Trophoblast cell (in vitro differentiated cells and primary cell): ENCODE measurements at regions not wholly inside any gene's neighbourhood (a gene's known extent, or its start where the extent isn't known, plus 50 kb on each side); places are given as distances from the start of the nearest gene placed in this dataset.

Experiments used
- DNase-seq, 2 donors: peaks; one replicate each; pipeline ENCODE4 v3.0.0-alpha.2; 2016
- H2AFZ ChIP-seq: 2 replicates; pipeline ENCODE4 v1.6.1; 2013; ENCODE audit warnings: low read length, moderate library complexity, mild to moderate bottlenecking; ENCODE audit not compliant: insufficient read depth, poor library complexity
- H2AK5ac ChIP-seq: 2 replicates; pipeline ENCODE4 v1.6.1; 2013; ENCODE audit warnings: mild to moderate bottlenecking, low read length
- H2BK120ac ChIP-seq: 2 replicates; pipeline ENCODE4 v1.6.1; 2013; ENCODE audit warnings: low read length, mild to moderate bottlenecking, moderate library complexity; ENCODE audit not compliant: insufficient read depth, poor library complexity
- H2BK12ac ChIP-seq: 2 replicates; pipeline ENCODE4 v1.6.1; 2013; ENCODE audit warnings: mild to moderate bottlenecking, low read length, moderate library complexity
- H2BK5ac ChIP-seq: 2 replicates; pipeline ENCODE4 v1.6.1; 2013; ENCODE audit warnings: low read length, low read depth, moderate library complexity, mild to moderate bottlenecking; ENCODE audit not compliant: poor library complexity
- H3K14ac ChIP-seq: 2 replicates; pipeline ENCODE4 v1.6.1; 2013; ENCODE audit warnings: mild to moderate bottlenecking, low read length
- H3K18ac ChIP-seq: 2 replicates; pipeline ENCODE4 v1.6.1; 2013; ENCODE audit warnings: mild to moderate bottlenecking, low read length
- H3K23ac ChIP-seq: 2 replicates; pipeline ENCODE4 v1.6.1; 2013; ENCODE audit warnings: low read length
- H3K27ac ChIP-seq: 2 replicates; pipeline ENCODE4 v1.5.1; 2013; ENCODE audit warnings: low read depth, mild to moderate bottlenecking, inconsistent platforms, low read length, moderate library complexity
- H3K27me3 ChIP-seq: 2 replicates; pipeline ENCODE4 v1.6.1; 2013; ENCODE audit warnings: inconsistent platforms, mild to moderate bottlenecking, low read length, moderate library complexity; ENCODE audit not compliant: insufficient read depth
- H3K36me3 ChIP-seq, 2 experiments: 1 replicate in 1 of 2; 2 replicates in 1 of 2; pipeline ENCODE4 v1.6.1; 2013; ENCODE audit warnings: low read length in 2 of 2, mild to moderate bottlenecking in 2 of 2, moderate library complexity in 1 of 2; ENCODE audit not compliant: insufficient read depth in 2 of 2, control insufficient read depth in 1 of 2
- H3K4ac ChIP-seq: 2 replicates; pipeline ENCODE4 v1.6.1; 2013; ENCODE audit warnings: low read depth, mild to moderate bottlenecking, low read length, moderate library complexity
- H3K4me1 ChIP-seq, 2 experiments: 1 replicate in 1 of 2; 2 replicates in 1 of 2; pipeline ENCODE4 v1.6.1; 2013; ENCODE audit warnings: low read length in 2 of 2, mild to moderate bottlenecking in 2 of 2, moderate library complexity in 1 of 2; ENCODE audit not compliant: insufficient read depth in 2 of 2, control insufficient read depth in 1 of 2
- H3K4me2 ChIP-seq: 2 replicates; pipeline ENCODE4 v1.6.1; 2013; ENCODE audit warnings: inconsistent platforms, mild to moderate bottlenecking, low read length, moderate library complexity
- H3K4me3 ChIP-seq: 2 replicates; pipeline ENCODE4 v1.5.1; 2013; ENCODE audit warnings: mild to moderate bottlenecking, low read depth, low read length, inconsistent platforms
- H3K79me1 ChIP-seq: one replicate; pipeline ENCODE4 v1.6.1; 2013; ENCODE audit warnings: low read length
- H3K79me2 ChIP-seq: 2 replicates; pipeline ENCODE4 v1.6.1; 2013; ENCODE audit warnings: low read length, mild to moderate bottlenecking; ENCODE audit not compliant: control insufficient read depth, insufficient read depth, poor library complexity
- H3K9ac ChIP-seq: 2 replicates; pipeline ENCODE4 v1.6.1; 2013; ENCODE audit warnings: mild to moderate bottlenecking, low read length
- H3K9me3 ChIP-seq: 2 replicates; pipeline ENCODE4 v1.6.1; 2013; ENCODE audit warnings: low read depth, mild to moderate bottlenecking, control low read depth, inconsistent platforms, low read length; ENCODE audit not compliant: insufficient read depth
- H4K12ac ChIP-seq: 2 replicates; pipeline ENCODE4 v1.6.1; 2013; ENCODE audit warnings: low read depth, mild to moderate bottlenecking, low read length, moderate library complexity
- H4K8ac ChIP-seq: 2 replicates; pipeline ENCODE4 v1.6.1; 2013; ENCODE audit warnings: low read depth, mild to moderate bottlenecking, low read length, moderate library complexity
- H4K91ac ChIP-seq: one replicate; pipeline ENCODE4 v1.6.1; 2013; ENCODE audit warnings: low read depth, mild to moderate bottlenecking, low read length, moderate library complexity
- WGBS: extraction: QIAGEN DNeasy Blood & Tissue Kit; methylation state at CpG from one replicate; pipeline ENCODE4 v1.1.7; 2013; ENCODE audit warnings: missing lambda C conversion rate; ENCODE audit not compliant: insufficient read length, insufficient coverage; ENCODE audit errors: extremely low coverage; 5-methylcytosine and 5-hydroxymethylcytosine counted together

DNA sequence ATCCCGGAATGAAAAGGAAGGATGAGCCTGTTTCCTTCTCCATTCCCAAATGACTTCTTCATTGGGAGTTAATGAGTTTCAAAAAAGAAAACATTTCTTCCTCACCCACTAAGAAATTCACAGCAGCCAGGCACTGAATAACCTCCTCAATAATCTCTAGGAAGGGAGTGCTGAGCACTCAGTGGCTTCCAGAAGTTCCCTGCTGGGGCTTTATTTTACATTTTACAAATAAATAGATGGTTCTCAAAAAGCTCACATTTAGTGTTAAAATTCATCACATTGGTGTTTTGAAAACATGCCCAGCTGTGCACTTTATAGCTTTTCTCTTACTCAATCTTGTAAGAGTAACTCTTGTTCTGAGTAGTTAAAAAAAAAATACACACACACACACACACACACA lies 148.9 kb upstream of the PFKP start:
- Histone ChIP-seq H3K23ac (no peak overlapping the region), H3K14ac (no peak overlapping the region)

DNA sequence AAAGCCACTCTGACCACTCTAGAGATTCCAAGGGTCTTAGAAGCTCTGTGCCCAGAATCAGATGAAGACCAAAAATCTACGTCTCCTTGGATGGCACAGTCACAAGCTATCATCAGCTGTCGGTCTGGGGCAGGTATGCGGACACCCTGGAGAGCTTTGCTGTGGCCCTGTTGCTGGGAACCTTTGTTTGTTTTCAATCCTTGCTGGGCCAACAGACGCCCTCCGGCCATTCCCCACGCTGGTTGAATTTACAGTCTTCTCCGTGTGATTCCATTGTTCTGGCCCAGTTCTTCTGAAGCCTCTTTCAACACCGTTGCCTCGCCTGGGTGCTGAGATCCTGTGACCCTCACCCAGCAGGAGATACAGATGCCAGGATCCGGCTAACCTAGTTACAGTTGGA lies 149.4 kb upstream of the PFKP start:
- no peak overlapping the region for H3K18ac ChIP-seq
- H2AK5ac ChIP-seq: no peak overlapping the region
- no peak overlapping the region for H3K4ac ChIP-seq
- no peak overlapping the region for H2AFZ ChIP-seq
- no peaks in the 10 kb centered on the region for H3K27me3 ChIP-seq
- no peak overlapping the region for H3K23ac ChIP-seq
- H2BK120ac ChIP-seq: no peak overlapping the region
- WGBS: no CpG with 5 or more reads among the region's 10 CpGs
- no peak overlapping the region for H2BK5ac ChIP-seq
- H3K4me3 ChIP-seq: no peak overlapping the region
- no peak overlapping the region for H3K4me2 ChIP-seq
- H3K79me1 ChIP-seq: no peaks in the 10 kb centered on the region
- no peak overlapping the region for H3K14ac ChIP-seq
- no peak overlapping the region for H4K8ac ChIP-seq
- H4K12ac ChIP-seq: no peak overlapping the region
- no peaks in the 10 kb centered on the region for H3K79me2 ChIP-seq
- H3K9ac ChIP-seq: no peak overlapping the region
- DNase-seq: peak; percentile 27 to 62
- peaks cover 5% of the 10 kb centered on the region for H3K9me3 ChIP-seq
- H3K4me1 ChIP-seq: peaks cover 0 to 4% of the 10 kb centered on the region in 2 experiments
- no peak overlapping the region for H2BK12ac ChIP-seq
- no peaks in the 10 kb centered on the region for H3K36me3 ChIP-seq
- no peak overlapping the region for H4K91ac ChIP-seq
- no peak overlapping the region for H3K27ac ChIP-seq

More for the DNA sequence above, 148.9 kb upstream of the PFKP start:
- no peak overlapping the region for H4K12ac ChIP-seq
- H3K27ac ChIP-seq: no peak overlapping the region
- H3K9me3 ChIP-seq: peaks cover 5% of the 10 kb centered on the region
- H3K9ac ChIP-seq: no peak overlapping the region
- peaks cover 0 to 4% of the 10 kb centered on the region in 2 experiments for H3K4me1 ChIP-seq
- H3K4me2 ChIP-seq: no peak overlapping the region
- no peaks in the 10 kb centered on the region for H3K79me2 ChIP-seq
- no peak for DNase-seq
- no peaks in the 10 kb centered on the region for H3K27me3 ChIP-seq
- no peak overlapping the region for H2BK5ac ChIP-seq
- H3K4ac ChIP-seq: no peak overlapping the region
- no peak overlapping the region for H4K91ac ChIP-seq
- no peak overlapping the region for H2BK120ac ChIP-seq
- H4K8ac ChIP-seq: no peak overlapping the region
- H2AK5ac ChIP-seq: no peak overlapping the region
- H2BK12ac ChIP-seq: no peak overlapping the region
- no peak overlapping the region for H3K18ac ChIP-seq
- no peaks in the 10 kb centered on the region for H3K79me1 ChIP-seq
- no CpG with 5 or more reads among the region's 1 CpG for WGBS
- no peak overlapping the region for H2AFZ ChIP-seq
- H3K36me3 ChIP-seq: no peaks in the 10 kb centered on the region
- H3K4me3 ChIP-seq: no peak overlapping the region

DNA sequence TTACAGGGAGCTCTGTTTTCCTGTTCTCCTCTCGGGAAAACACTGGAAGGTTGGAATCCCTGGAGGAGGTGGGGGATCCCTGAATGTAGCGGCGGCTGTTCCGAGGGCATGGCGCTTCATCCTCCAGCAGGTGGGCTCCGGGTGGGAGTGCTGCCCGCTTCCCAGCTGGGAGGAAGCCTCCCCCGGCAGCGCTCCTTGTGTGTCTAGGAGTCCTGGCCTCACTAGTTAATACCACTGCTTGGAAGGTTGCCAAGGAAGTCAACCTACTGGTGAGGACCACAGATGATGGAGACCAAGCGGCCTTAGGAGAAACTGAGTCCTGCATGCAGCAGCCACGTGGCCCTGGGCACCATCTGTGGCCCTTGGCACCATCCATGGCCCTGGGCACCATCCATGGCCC lies 151.9 kb upstream of the PFKP start:
- no peak overlapping the region for H2BK120ac ChIP-seq
- H3K14ac ChIP-seq: no peak overlapping the region
- H3K18ac ChIP-seq: no peak overlapping the region
- no peaks in the 10 kb centered on the region for H3K79me1 ChIP-seq
- no peak overlapping the region for H2AFZ ChIP-seq
- no peak overlapping the region for H4K8ac ChIP-seq
- no CpG with 5 or more reads among the region's 11 CpGs for WGBS
- no peak overlapping the region for H3K4me2 ChIP-seq
- H3K4ac ChIP-seq: no peak overlapping the region
- H3K9ac ChIP-seq: no peak overlapping the region
- H4K91ac ChIP-seq: no peak overlapping the region
- no peak overlapping the region for H3K23ac ChIP-seq
- no peak overlapping the region for H3K27ac ChIP-seq
- H2BK5ac ChIP-seq: no peak overlapping the region
- no peak overlapping the region for H2BK12ac ChIP-seq
- peaks cover 3% of the 10 kb centered on the region for H3K9me3 ChIP-seq
- peaks cover 0 to 4% of the 10 kb centered on the region in 2 experiments for H3K4me1 ChIP-seq
- H3K27me3 ChIP-seq: no peaks in the 10 kb centered on the region
- no peak for DNase-seq
- no peak overlapping the region for H2AK5ac ChIP-seq
- H3K79me2 ChIP-seq: no peaks in the 10 kb centered on the region
- no peaks in the 10 kb centered on the region for H3K36me3 ChIP-seq
- no peak overlapping the region for H4K12ac ChIP-seq
- no peak overlapping the region for H3K4me3 ChIP-seq

DNA sequence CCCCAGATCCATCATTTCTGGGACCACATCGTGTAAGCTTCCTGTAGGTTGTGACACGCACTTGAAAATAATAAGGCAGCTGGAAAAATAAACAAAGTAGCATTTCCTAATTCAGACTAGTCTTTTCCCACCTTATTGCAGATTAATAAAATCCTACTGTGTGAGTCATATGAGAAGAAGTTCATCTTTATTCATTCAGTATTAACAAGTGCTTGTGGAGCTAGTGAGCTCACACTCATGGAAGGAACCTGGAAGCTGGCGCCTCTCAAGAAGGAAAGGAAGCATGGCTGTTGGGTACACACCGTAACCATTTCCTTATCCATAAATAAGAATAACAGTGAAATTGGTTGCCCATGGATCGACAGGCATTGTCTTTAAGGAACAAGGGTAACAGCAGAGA lies 152.6 kb upstream of the PFKP start:
- Histone ChIP-seq H3K4me2 (no peak overlapping the region), H4K91ac (no peak overlapping the region), H3K4ac (no peak overlapping the region), H3K23ac (no peak overlapping the region), H3K4me3 (no peak overlapping the region), H3K36me3 (no peaks in the 10 kb centered on the region), H3K18ac (no peak overlapping the region), H2BK5ac (no peak overlapping the region), H3K4me1 (peaks cover 0 to 4% of the 10 kb centered on the region in 2 experiments), H2BK12ac (no peak overlapping the region), H3K9me3 (peaks cover 3% of the 10 kb centered on the region), H3K9ac (no peak overlapping the region), H3K27me3 (no peaks in the 10 kb centered on the region), H2AFZ (no peak overlapping the region), H4K12ac (no peak overlapping the region), H3K14ac (no peak overlapping the region), H3K27ac (no peak overlapping the region), H4K8ac (no peak overlapping the region), H2AK5ac (no peak overlapping the region), H2BK120ac (no peak overlapping the region), H3K79me2 (no peaks in the 10 kb centered on the region), H3K79me1 (no peaks in the 10 kb centered on the region)
- DNase-seq: no peak
- no CpG with 5 or more reads among the region's 5 CpGs for WGBS
